OCI-LY7 (cell line): ENCODE measurements at regions not wholly inside any gene's neighbourhood (a gene's known extent, or its start where the extent isn't known, plus 50 kb on each side); places are given as distances from the start of the nearest gene placed in this dataset.

Source experiments
- BruUV-seq: library from RNA; stranded (reverse); fragments of 400-500 nt; replicated peaks from 2 replicates; lab custom pipeline; 2021; lab: Mats Ljungman, UMichigan
- CTCF ChIA-PET: fragments of 300-600 bp; sonication (Branson Sonifier 250); formaldehyde crosslinking; loops from one replicate; lab custom pipeline; 2022; ENCODE audit warnings: antibody characterized with exemption; ENCODE audit not compliant: unreplicated experiment; lab: Charles Lee
- POLR2A ChIA-PET: fragments of 300-600 bp; sonication (Branson Sonifier 250); formaldehyde crosslinking; loops from one replicate; lab custom pipeline; 2022; ENCODE audit warnings: antibody characterized with exemption; lab: Charles Lee
- DNase-seq: peaks from one replicate; pipeline ENCODE4 v3.0.0-alpha.2; 2015; ENCODE audit warnings: low spot score
- H2AFZ ChIP-seq: fragments of 200-600 bp; sonication (generic), shearing (Covaris generic); 2 replicates; pipeline ENCODE4 v1.6.1; 2014; ENCODE audit warnings: mild to moderate bottlenecking, antibody characterized with exemption, low read length, moderate library complexity
- H3K27ac ChIP-seq: fragments of 200-600 bp; sonication (generic); 2 replicates; pipeline ENCODE4 v1.5.1; 2014; ENCODE audit warnings: mixed run types, low read depth, mild to moderate bottlenecking, moderate library complexity, low read length, inconsistent platforms; ENCODE audit not compliant: poor library complexity, severe bottlenecking
- H3K36me3 ChIP-seq: fragments of 200-600 bp; sonication (generic); 2 replicates; pipeline ENCODE4 v1.6.1; 2014; ENCODE audit warnings: mild to moderate bottlenecking, antibody characterized with exemption, low read length, moderate library complexity, mixed read lengths; ENCODE audit not compliant: insufficient read depth
- H3K4me1 ChIP-seq: fragments of 200-600 bp; sonication (generic); 2 replicates; pipeline ENCODE4 v1.5.1; 2014; ENCODE audit warnings: mild to moderate bottlenecking, low read length; ENCODE audit not compliant: insufficient read depth, poor library complexity, severe bottlenecking
- H3K4me2 ChIP-seq: fragments of 200-600 bp; sonication (generic); 2 replicates; pipeline ENCODE4 v1.6.1; 2014; ENCODE audit warnings: mild to moderate bottlenecking, low read length
- H3K4me3 ChIP-seq: fragments of 200-600 bp; sonication (generic); 2 replicates; pipeline ENCODE4 v1.5.1; 2014; ENCODE audit warnings: mild to moderate bottlenecking, low read depth, low read length; ENCODE audit not compliant: poor library complexity, severe bottlenecking
- H3K79me2 ChIP-seq: fragments of 200-600 bp; sonication (generic); 2 replicates; pipeline ENCODE4 v1.6.1; 2016; ENCODE audit warnings: low read depth, mild to moderate bottlenecking, low read length, moderate library complexity, mixed read lengths; ENCODE audit not compliant: insufficient read depth
- H3K9me2 ChIP-seq: fragments of 200-600 bp; sonication (generic); 2 replicates; pipeline ENCODE4 v1.6.1; 2016; ENCODE audit warnings: mild to moderate bottlenecking, low read length, mixed read lengths; ENCODE audit not compliant: insufficient read depth
- H3K9me3 ChIP-seq: fragments of 200-600 bp; sonication (generic); 2 replicates; pipeline ENCODE4 v1.6.1; 2014; ENCODE audit warnings: mild to moderate bottlenecking, mixed run types, low read length, mixed read lengths
- H4K20me1 ChIP-seq: fragments of 200-600 bp; sonication (generic); 2 replicates; pipeline ENCODE4 v1.6.1; 2014; ENCODE audit warnings: mild to moderate bottlenecking, antibody characterized with exemption, low read length, moderate library complexity, mixed read lengths; ENCODE audit not compliant: insufficient read depth
- CTCF ChIP-seq: fragments of 200-600 bp; sonication (generic); conservative IDR thresholded peaks from 2 replicates; pipeline ENCODE4 v1.5.1; 2014; ENCODE audit warnings: mild to moderate bottlenecking, antibody characterized with exemption, low read length, moderate library complexity, mixed read lengths
- EZH2phosphoT487 ChIP-seq: fragments of 200-600 bp; sonication (generic); IDR thresholded peaks from 2 replicates; pipeline ENCODE4 v1.6.1; 2018; ENCODE audit warnings: low read depth, borderline replicate concordance, mild to moderate bottlenecking, mixed run types, antibody characterized with exemption, low read length, moderate library complexity, mixed read lengths
- intact Hi-C: fragments of 100-400 bp; cut with micrococcal nuclease; formaldehyde crosslinking; loops from one replicate; pipeline ENCODE4 v1.10.0; 2022; ENCODE audit not compliant: unreplicated experiment

GRCh38 chr5:173771725-173772383 is 116.3 kb upstream of the CPEB4 start:
- H3K9me2 ChIP-seq: no peaks in the 10 kb centered on the region
- no peak for TF ChIP-seq EZH2phosphoT487
- no peak for TF ChIP-seq CTCF
- H2AFZ ChIP-seq: peak overlapping the region; percentile 11; the same call in 1 of the 2 replicates
- no peak overlapping the region for H3K27ac ChIP-seq
- peaks cover 38% of the 10 kb centered on the region for H3K4me1 ChIP-seq
- H3K9me3 ChIP-seq: no peaks in the 10 kb centered on the region
- ChIA-PET CTCF (no interaction called here), POLR2A (interaction anchor here (1.2 kb wide), 1 partner anchor 24 kb away, joined by 3 read pairs; no protein-coding TSS in a partner anchor)
- H4K20me1 ChIP-seq: no peaks in the 10 kb centered on the region
- no peaks in the 10 kb centered on the region for H3K36me3 ChIP-seq
- H3K4me3 ChIP-seq: no peak overlapping the region
- no peak for DNase-seq
- no peaks in the 10 kb centered on the region for H3K79me2 ChIP-seq
- no TSS peak for BruUV-seq
- peak overlapping the region; percentile 12; the same call in 1 of the 2 replicates for H3K4me2 ChIP-seq
- intact Hi-C loops: no loop called here

- no peaks in the 10 kb centered on the region for H3K36me3 ChIP-seq
- H3K27ac ChIP-seq: no peak overlapping the region
- no peak for DNase-seq
- CTCF ChIA-PET: no interaction called here
- H2AFZ ChIP-seq: peak overlapping the region; percentile 11; the same call in 1 of the 2 replicates
- H3K9me2 ChIP-seq: no peaks in the 10 kb centered on the region
- TF ChIP-seq EZH2phosphoT487 (no peak), CTCF (no peak)
- H3K4me1 ChIP-seq: peaks cover 45% of the 10 kb centered on the region
- no peaks in the 10 kb centered on the region for H3K9me3 ChIP-seq
- no peaks in the 10 kb centered on the region for H4K20me1 ChIP-seq
- H3K4me3 ChIP-seq: no peak overlapping the region
- no peaks in the 10 kb centered on the region for H3K79me2 ChIP-seq
- POLR2A ChIA-PET: interaction anchor here (1.2 kb wide), 1 partner anchor 24 kb away, joined by 3 read pairs; no protein-coding TSS in a partner anchor
- H3K4me2 ChIP-seq: peak overlapping the region; percentile 12; the same call in 1 of the 2 replicates
- intact Hi-C loops: no loop called here
- BruUV-seq: no TSS peak
Observed at GRCh38 chr5:173772384-173773059, 115.6 kb upstream of the CPEB4 start.
